Fibroblast of the aortic adventitia (primary cell): ENCODE measurements at regions not wholly inside any gene's neighbourhood (a gene's known extent, or its start where the extent isn't known, plus 50 kb on each side); places are given as distances from the start of the nearest gene placed in this dataset.

ENCODE experiments used
- DNase-seq: peaks from one replicate; pipeline ENCODE4 v3.0.0-alpha.2; 2010; ENCODE audit warnings: low read depth
- H3K4me3 ChIP-seq: 2 replicates; pipeline ENCODE4 v1.5.1; 2011; ENCODE audit warnings: low read depth, mild to moderate bottlenecking, control low read depth, low read length, moderate library complexity
- CTCF ChIP-seq: IDR thresholded peaks from 2 replicates; pipeline ENCODE4 v1.5.1; 2011; ENCODE audit warnings: mild to moderate bottlenecking, low read length, control low read depth, inconsistent platforms; ENCODE audit not compliant: insufficient read depth

- no peak for DNase-seq
- H3K4me3 ChIP-seq: no peak overlapping the region
- TF ChIP-seq CTCF: no peak
These were observed 136.7 kb upstream of the SYT6 start for GRCh38 chr1:114290341-114290740.

GRCh38 chr1:114289824-114290223 is 136.2 kb upstream of the SYT6 start:
- TF ChIP-seq CTCF: no peak
- no peak overlapping the region for H3K4me3 ChIP-seq
- DNase-seq: no peak

- TF ChIP-seq CTCF: no peak
- DNase-seq: no peak
- no peak overlapping the region for H3K4me3 ChIP-seq
These were observed 135.6 kb upstream of the SYT6 start for GRCh38 chr1:114289306-114289705.

GRCh38 chr1:114286960-114287359 is 133.3 kb upstream of the SYT6 start:
- no peak for TF ChIP-seq CTCF
- no peak overlapping the region for H3K4me3 ChIP-seq
- no peak for DNase-seq

GRCh38 chr1:114286179-114286578 is 132.5 kb upstream of the SYT6 start:
- TF ChIP-seq CTCF: no peak
- no peak overlapping the region for H3K4me3 ChIP-seq
- peak; percentile 31 for DNase-seq

GRCh38 chr1:114282751-114283403 is 129.2 kb upstream of the SYT6 start:
- peak; percentile 92 for TF ChIP-seq CTCF
- H3K4me3 ChIP-seq: no peak overlapping the region
- peak; percentile 94 for DNase-seq

GRCh38 chr1:114278911-114279310 is 125.2 kb upstream of the SYT6 start:
- no peak overlapping the region for H3K4me3 ChIP-seq
- DNase-seq: no peak
- TF ChIP-seq CTCF: no peak
